Naive thymus-derived CD4-positive, alpha-beta T cell (primary cell): ENCODE measurements at regions not wholly inside any gene's neighbourhood (a gene's known extent, or its start where the extent isn't known, plus 50 kb on each side); places are given as distances from the start of the nearest gene placed in this dataset.
"Not testable (repeated sequence)": the region's sequence is repeated elsewhere in the genome, so short reads cannot be mapped to it uniquely, and the experiment has no call there.

Source experiments
- ATAC-seq: fragments of 150-1000 bp; cut with Tn5 transposase; 2 replicates; pipeline ENCODE4 v1.10.0; 2021; ENCODE audit warnings: mild to moderate bottlenecking, moderate library complexity
- CTCF ChIA-PET: fragments of 350-600 bp; sonication (Branson Sonifier 250); formaldehyde crosslinking; loops from one replicate; lab custom pipeline; 2021; ENCODE audit warnings: antibody characterized with exemption; lab: Charles Lee
- POLR2A ChIA-PET: fragments of 350-600 bp; sonication (Branson Sonifier 250); formaldehyde crosslinking; loops from one replicate; lab custom pipeline; 2021; ENCODE audit warnings: antibody characterized with exemption, inconsistent platforms; lab: Charles Lee
- DNase-seq, 9 donors: peaks; one replicate each; pipeline versions ENCODE4 v3.0.0 to v3.0.0-alpha.2; 2020 to 2022; ENCODE audit warnings: mixed read lengths in 1 of 9
- H3K27ac ChIP-seq: one replicate; pipeline ENCODE4 v1.7.0; 2013; ENCODE audit warnings: mild to moderate bottlenecking, low read depth, low read length, moderate library complexity
- H3K27me3 ChIP-seq, 2 donors: one replicate each; pipeline ENCODE4 v1.7.0; 2013; ENCODE audit warnings: low read length in 2 of 2, mild to moderate bottlenecking in 2 of 2, moderate library complexity in 2 of 2; ENCODE audit not compliant: control insufficient read depth in 2 of 2, insufficient read depth in 2 of 2
- H3K36me3 ChIP-seq, 3 experiments: 1 replicate in 2 of 3; 2 replicates in 1 of 3; pipeline ENCODE4 v1.7.0; 2013; ENCODE audit warnings: low read length in 3 of 3, mild to moderate bottlenecking in 3 of 3, moderate library complexity in 1 of 3; ENCODE audit not compliant: insufficient read depth in 3 of 3, control insufficient read depth in 2 of 3
- H3K4me1 ChIP-seq, 2 donors: one replicate each; pipeline ENCODE4 v1.7.0; 2013; ENCODE audit warnings: low read length in 2 of 2, mild to moderate bottlenecking in 2 of 2, moderate library complexity in 1 of 2; ENCODE audit not compliant: control insufficient read depth in 2 of 2, insufficient read depth in 2 of 2
- H3K4me3 ChIP-seq: 2 replicates; pipeline ENCODE4 v1.7.0; 2013; ENCODE audit warnings: mild to moderate bottlenecking, low read length
- H3K9me3 ChIP-seq, 3 experiments: 1 replicate in 2 of 3; 2 replicates in 1 of 3; pipeline ENCODE4 v1.7.0; 2013; ENCODE audit warnings: low read length in 3 of 3; ENCODE audit not compliant: control insufficient read depth in 2 of 3
- H3K27ac Mint-ChIP-seq, 9 donors: one replicate each; pipeline ENCODE4 v1.8.0; 2020 to 2022; ENCODE audit warnings: mixed read lengths in 9 of 9, mild to moderate bottlenecking in 8 of 9, moderate library complexity in 5 of 9, inconsistent platforms in 2 of 9
- H3K27me3 Mint-ChIP-seq, 5 donors: one replicate each; pipeline ENCODE4 v1.8.0; 2021 to 2022; ENCODE audit warnings: mixed read lengths in 5 of 5, mild to moderate bottlenecking in 1 of 5
- H3K36me3 Mint-ChIP-seq, 5 donors: one replicate each; pipeline ENCODE4 v1.8.0; 2020 to 2022; ENCODE audit warnings: mixed read lengths in 5 of 5, mild to moderate bottlenecking in 3 of 5, inconsistent platforms in 1 of 5
- H3K4me1 Mint-ChIP-seq, 7 donors: one replicate each; pipeline ENCODE4 v1.8.0; 2020 to 2022; ENCODE audit warnings: mixed read lengths in 7 of 7, mild to moderate bottlenecking in 3 of 7, inconsistent platforms in 1 of 7
- H3K4me3 Mint-ChIP-seq, 10 donors: one replicate each; pipeline ENCODE4 v1.8.0; 2020 to 2022; ENCODE audit warnings: mild to moderate bottlenecking in 10 of 10, mixed read lengths in 10 of 10, moderate library complexity in 6 of 10, inconsistent platforms in 2 of 10
- H3K9me3 Mint-ChIP-seq, 11 donors: one replicate each; pipeline ENCODE4 v1.8.0; 2020 to 2022; ENCODE audit warnings: mixed read lengths in 11 of 11, mild to moderate bottlenecking in 4 of 11, inconsistent platforms in 1 of 11, moderate library complexity in 1 of 11
- intact Hi-C, 2 donors: fragments of 100-400 bp; cut with micrococcal nuclease; formaldehyde crosslinking; loops; one replicate each; pipeline ENCODE4 v1.15.1; 2023

DNA sequence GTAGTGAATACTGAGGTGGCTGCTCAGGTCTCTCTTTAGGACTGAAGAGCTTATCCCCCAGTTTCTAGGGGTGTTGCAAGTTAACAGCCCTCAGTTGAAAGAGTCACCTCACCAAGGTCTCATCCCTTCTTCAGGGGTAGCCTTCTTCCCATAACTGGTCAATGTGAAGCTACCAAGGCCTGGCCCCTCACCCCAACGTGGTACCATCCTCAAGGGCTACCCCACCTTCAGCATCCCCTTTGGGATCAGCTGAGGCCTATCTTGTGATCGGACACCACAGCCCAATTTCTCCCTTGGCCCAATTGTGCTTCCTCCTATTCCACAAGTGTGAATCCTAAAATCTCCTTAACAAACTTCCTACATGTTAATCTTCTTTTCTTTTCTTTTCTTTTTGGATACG, 289.5 kb upstream of the MKLN1 start:
- peak overlapping the region in 2 of 9 donors; percentile 26 to 33 for H3K27ac Mint-ChIP-seq
- ChIA-PET POLR2A (no interaction called here), CTCF (interaction anchor here (0.6 to 1.7 kb wide), 4 partner anchors 15 to 307 kb away, joined by 3 to 6 read pairs (median 4); no protein-coding TSS in a partner anchor)
- no peaks in the 10 kb centered on the region for H3K9me3 ChIP-seq
- no peaks in the 10 kb centered on the region for H3K27me3 Mint-ChIP-seq
- H3K4me1 Mint-ChIP-seq: peaks cover 56 to 89% (median 85%) of the 10 kb centered on the region in 7 donors
- H3K4me1 ChIP-seq: peaks cover 23 to 45% of the 10 kb centered on the region in 2 donors
- peaks cover 0 to 20% (median 2%) of the 10 kb centered on the region in 5 donors for H3K36me3 Mint-ChIP-seq
- H3K36me3 ChIP-seq: peaks cover 0 to 4% (median 0%) of the 10 kb centered on the region in 3 experiments
- no peaks in the 10 kb centered on the region for H3K27me3 ChIP-seq
- peak; percentile 5 for ATAC-seq
- peaks cover 0 to 4% (median 0%) of the 10 kb centered on the region in 11 donors for H3K9me3 Mint-ChIP-seq
- H3K4me3 Mint-ChIP-seq: peak overlapping the region in 4 of 10 donors; percentile 21 to 45 (median 34)
- H3K4me3 ChIP-seq: no peak overlapping the region
- DNase-seq: no peak
- no peak overlapping the region for H3K27ac ChIP-seq
- intact Hi-C loops: no loop called here

- H3K4me1 Mint-ChIP-seq: peaks cover 48 to 79% (median 75%) of the 10 kb centered on the region in 7 donors
- peaks cover 17 to 34% of the 10 kb centered on the region in 2 donors for H3K4me1 ChIP-seq
- H3K4me3 ChIP-seq: no peak overlapping the region
- POLR2A ChIA-PET: interaction anchor here (0.6 kb wide), 1 partner anchor 348 kb away, joined by 3 read pairs; no protein-coding TSS in a partner anchor
- H3K9me3 ChIP-seq: no peaks in the 10 kb centered on the region
- no peak overlapping the region for H3K27ac ChIP-seq
- CTCF ChIA-PET: interaction anchor here (0.6 to 2.6 kb wide), 12 partner anchors 18 to 800 kb away, joined by 3 to 25 read pairs (median 4); no protein-coding TSS in a partner anchor
- no peaks in the 10 kb centered on the region for H3K27me3 Mint-ChIP-seq
- DNase-seq (no peak), ATAC-seq (no peak)
- peak overlapping the region in 3 of 9 donors; percentile 19 to 82 (median 47) for H3K27ac Mint-ChIP-seq
- peak overlapping the region in 5 of 10 donors; percentile 27 to 61 (median 43) for H3K4me3 Mint-ChIP-seq
- H3K36me3 Mint-ChIP-seq: peaks cover 0 to 20% (median 3%) of the 10 kb centered on the region in 5 donors
- intact Hi-C loops: no loop called here
- no peaks in the 10 kb centered on the region for H3K27me3 ChIP-seq
- peaks cover 0 to 4% (median 0%) of the 10 kb centered on the region in 11 donors for H3K9me3 Mint-ChIP-seq
- H3K36me3 ChIP-seq: peaks cover 0 to 4% (median 0%) of the 10 kb centered on the region in 3 experiments
Observed at GRCh38 chr7:131039355-131039762, 288.3 kb upstream of the MKLN1 start.

- Histone ChIP-seq H3K27me3 (no peaks in the 10 kb centered on the region), H3K27ac (no peak overlapping the region), H3K36me3 (peaks cover 0 to 4% (median 0%) of the 10 kb centered on the region in 3 experiments), H3K4me1 (peaks cover 14 to 31% of the 10 kb centered on the region in 2 donors), H3K4me3 (no peak overlapping the region), H3K9me3 (no peaks in the 10 kb centered on the region)
- H3K27ac Mint-ChIP-seq: peak overlapping the region in 3 of 9 donors; percentile 29 to 82 (median 47)
- POLR2A ChIA-PET: interaction anchor here (1.4 kb wide), 1 partner anchor 57 kb away, joined by 4 read pairs; no protein-coding TSS in a partner anchor
- intact Hi-C loops: loop anchor here (1.0 to 5.0 kb wide), 9 partner anchors 17 to 383 kb away; no protein-coding TSS in a partner anchor
- DNase-seq (no peak), ATAC-seq (no peak)
- CTCF ChIA-PET: interaction anchor here (0.6 to 2.6 kb wide), 20 partner anchors 13 to 800 kb away, joined by 3 to 25 read pairs (median 4); no protein-coding TSS in a partner anchor
- no peaks in the 10 kb centered on the region for H3K27me3 Mint-ChIP-seq
- peaks cover 0 to 4% (median 0%) of the 10 kb centered on the region in 11 donors for H3K9me3 Mint-ChIP-seq
- peaks cover 44 to 78% (median 73%) of the 10 kb centered on the region in 7 donors for H3K4me1 Mint-ChIP-seq
- peaks cover 0 to 21% (median 6%) of the 10 kb centered on the region in 5 donors for H3K36me3 Mint-ChIP-seq
- peak overlapping the region in 8 of 10 donors; percentile 27 to 61 (median 42) for H3K4me3 Mint-ChIP-seq
Observed at GRCh38 chr7:131039836-131040235, 287.8 kb upstream of the MKLN1 start.

- peak in 7 of 9 donors; percentile 31 to 63 (median 56) for DNase-seq
- intact Hi-C loops: loop anchor here (1.0 to 5.0 kb wide), 9 partner anchors 17 to 383 kb away; no protein-coding TSS in a partner anchor
- Mint-ChIP-seq H3K27me3 (no peaks in the 10 kb centered on the region), H3K36me3 (peaks cover 2 to 25% (median 11%) of the 10 kb centered on the region in 5 donors), H3K27ac (peak overlapping the region; percentile 29 to 82 (median 54)), H3K4me1 (peaks cover 44 to 78% (median 68%) of the 10 kb centered on the region in 7 donors), H3K4me3 (peak overlapping the region; percentile 16 to 84 (median 60)), H3K9me3 (peaks cover 0 to 4% (median 0%) of the 10 kb centered on the region in 11 donors)
- H3K36me3 ChIP-seq: peaks cover 0 to 4% (median 0%) of the 10 kb centered on the region in 3 experiments
- no peaks in the 10 kb centered on the region for H3K9me3 ChIP-seq
- POLR2A ChIA-PET: interaction anchor here (0.6 to 1.4 kb wide), 3 partner anchors 29 to 65 kb away, joined by 3 to 4 read pairs (median 4); no protein-coding TSS in a partner anchor
- peak; percentile 71 for ATAC-seq
- no peaks in the 10 kb centered on the region for H3K27me3 ChIP-seq
- no peak overlapping the region for H3K4me3 ChIP-seq
- peaks cover 14 to 27% of the 10 kb centered on the region in 2 donors for H3K4me1 ChIP-seq
- no peak overlapping the region for H3K27ac ChIP-seq
- CTCF ChIA-PET: interaction anchor here (0.7 to 2.6 kb wide), 21 partner anchors 13 to 801 kb away, joined by 3 to 25 read pairs (median 3); no protein-coding TSS in a partner anchor
Observed at GRCh38 chr7:131040467-131040932, 287.2 kb upstream of the MKLN1 start.

DNA sequence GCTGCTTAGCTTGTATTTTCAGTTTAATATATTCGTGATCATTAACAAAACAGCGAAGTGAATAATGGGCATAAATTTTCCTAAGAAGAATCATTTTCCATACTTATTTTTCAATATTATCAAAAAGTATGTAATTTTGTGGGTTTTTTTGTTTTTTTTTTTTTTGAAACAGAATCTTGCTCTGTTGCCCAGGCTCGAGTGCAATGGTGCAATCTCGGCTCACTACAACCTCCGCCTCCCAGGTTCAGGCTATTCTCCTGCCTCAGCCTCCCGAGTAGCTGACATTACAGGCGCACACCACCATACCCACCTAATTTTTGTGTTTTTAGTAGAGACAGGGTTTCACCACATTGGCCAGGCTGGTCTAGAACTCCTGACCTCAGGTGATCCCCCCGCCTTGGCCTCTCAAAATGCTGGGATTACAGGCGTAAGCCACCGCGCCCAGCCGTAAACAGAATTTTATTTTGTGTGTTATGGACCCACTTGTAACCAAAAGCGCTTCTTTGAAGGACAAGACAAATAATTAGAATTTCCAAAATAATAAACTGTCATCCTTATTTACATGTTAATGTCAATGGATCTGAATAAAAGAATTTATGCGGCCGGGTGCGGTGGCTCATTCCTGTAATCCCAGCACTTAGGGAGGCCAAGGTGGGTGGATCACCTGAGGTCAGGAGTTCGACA, 286.5 kb upstream of the MKLN1 start:
- CTCF ChIA-PET: interaction anchor here (0.6 to 2.6 kb wide), 15 partner anchors 12 to 209 kb away, joined by 3 to 25 read pairs (median 4); no protein-coding TSS in a partner anchor
- Mint-ChIP-seq H3K4me1 (peaks cover 45 to 76% (median 65%) of the 10 kb centered on the region in 7 donors), H3K27ac (peak overlapping the region in 6 of 9 donors; percentile 14 to 82 (median 62)), H3K4me3 (peak overlapping the region in 4 of 10 donors; percentile 20 to 70 (median 58)), H3K36me3 (peaks cover 4 to 29% (median 14%) of the 10 kb centered on the region in 5 donors)
- not testable (repeated sequence) for H3K4me3 ChIP-seq, H3K27me3 Mint-ChIP-seq, H3K27ac ChIP-seq, H3K27me3 ChIP-seq, ATAC-seq, H3K9me3 ChIP-seq, H3K36me3 ChIP-seq, DNase-seq, H3K9me3 Mint-ChIP-seq
- H3K4me1 ChIP-seq: peaks cover 14 to 24% of the 10 kb centered on the region in 2 donors
- intact Hi-C loops: loop anchor here in 1 of 2 donors (5.0 kb wide), 2 partner anchors 129 to 384 kb away; no protein-coding TSS in a partner anchor
- POLR2A ChIA-PET: interaction anchor here (0.6 to 1.4 kb wide), 3 partner anchors 29 to 64 kb away, joined by 3 to 4 read pairs (median 4); no protein-coding TSS in a partner anchor
